K562 (cell line): ENCODE measurements at regions not wholly inside any gene's neighbourhood (a gene's known extent, or its start where the extent isn't known, plus 50 kb on each side); places are given as distances from the start of the nearest gene placed in this dataset.

Experiments used
- ATAC-seq: fragments of 200-7000 bp; cut with Tn5 transposase; 3 replicates; pipeline ENCODE4 v1.9.1; 2020; ENCODE audit warnings: moderate library complexity
- BruUV-seq: library from RNA; stranded (reverse); fragments of 400-500 nt; replicated peaks from 2 replicates; lab custom pipeline; 2021; lab: Mats Ljungman, UMichigan
- CTCF ChIA-PET: fragments of 300-600 bp; formaldehyde crosslinking; extraction: SDS; loops from one replicate; lab custom pipeline; 2021; ENCODE audit warnings: low intra/inter-chr PET ratio; lab: Yijun Ruan, JAX
- POLR2A ChIA-PET: fragments of 300-600, 350-650 bp; sonication (Branson Sonifier 250); formaldehyde crosslinking; extraction: SDS; loops from one replicate; lab custom pipeline; 2021; ENCODE audit warnings: antibody characterized with exemption, inconsistent platforms; lab: Yijun Ruan, JAX
- DNase-seq, 4 experiments: peaks; one replicate each; pipeline versions ENCODE4 v3.0.0 to v3.0.0-alpha.2; 2011 to 2018; ENCODE audit warnings: low spot score in 3 of 4, mixed read lengths in 3 of 4; ENCODE audit errors: extremely low read depth in 1 of 4
- FAIRE-seq: peaks from 2 replicates; lab custom pipeline; 2011; peaks lifted over from hg19 to GRCh38; lab: Jason Lieb, UNC
- H2AFZ ChIP-seq: 2 replicates; pipeline ENCODE4 v1.6.0; 2011; ENCODE audit warnings: low read depth, low read length, control low read depth, inconsistent platforms
- H3K27ac ChIP-seq: fragments of 200-600 bp; 3 replicates; pipeline ENCODE4 v1.8.0; 2011; ENCODE audit warnings: low read depth, mild to moderate bottlenecking, control low read depth, inconsistent platforms, low read length, moderate library complexity, mixed read lengths; ENCODE audit errors: extremely low read depth
- H3K27me3 ChIP-seq, 2 experiments: fragments of 300-600 bp in 1 of 2; 2 replicates in 1 of 2; 3 replicates in 1 of 2; pipeline versions ENCODE4 v1.6.0 to v1.8.0; 2011; ENCODE audit warnings: inconsistent platforms in 2 of 2, low read length in 2 of 2, mild to moderate bottlenecking in 1 of 2, mixed read lengths in 1 of 2, moderate library complexity in 1 of 2; ENCODE audit not compliant: control insufficient read depth in 2 of 2, insufficient read depth in 2 of 2
- H3K36me3 ChIP-seq: fragments of 300-600 bp; 3 replicates; pipeline ENCODE4 v1.8.0; 2011; ENCODE audit warnings: mild to moderate bottlenecking, low read length, inconsistent platforms; ENCODE audit not compliant: control insufficient read depth, insufficient read depth
- H3K4me1 ChIP-seq, 2 experiments: fragments of 200-600 bp in 1 of 2; replicated peaks in 1 of 2; 2 replicates in 1 of 2; 3 replicates in 1 of 2; pipeline versions ENCODE4 v1.5.1 to v1.8.0; 2011; ENCODE audit warnings: inconsistent platforms in 2 of 2, low read length in 2 of 2, mild to moderate bottlenecking in 1 of 2, mixed read lengths in 1 of 2, moderate library complexity in 1 of 2; ENCODE audit not compliant: control insufficient read depth in 2 of 2, insufficient read depth in 2 of 2
- H3K4me2 ChIP-seq: 2 replicates; pipeline ENCODE4 v1.6.1; 2011; ENCODE audit warnings: low read length, control low read depth, inconsistent platforms, mixed read lengths; ENCODE audit not compliant: insufficient read depth
- H3K4me3 ChIP-seq: fragments of 200-600 bp; sonication (generic), shearing (Covaris generic); 2 replicates; pipeline ENCODE4 v1.5.1; 2016; ENCODE audit warnings: control low read depth, inconsistent platforms
- H3K79me2 ChIP-seq: fragments of 200-600 bp; 3 replicates; pipeline ENCODE4 v1.8.0; 2011; ENCODE audit warnings: low read length, inconsistent platforms; ENCODE audit not compliant: control insufficient read depth, insufficient read depth
- H3K9ac ChIP-seq, 2 experiments: 2 replicates each; pipeline versions ENCODE4 v1.6.0 to v1.6.1; 2011; ENCODE audit warnings: low read depth in 2 of 2, low read length in 2 of 2, control low read depth in 1 of 2, inconsistent platforms in 1 of 2, mild to moderate bottlenecking in 1 of 2, mixed read lengths in 1 of 2; ENCODE audit not compliant: insufficient read depth in 1 of 2
- H3K9me1 ChIP-seq: one replicate; pipeline ENCODE4 v1.6.0; 2011; ENCODE audit warnings: inconsistent platforms, mild to moderate bottlenecking, low read length, moderate library complexity; ENCODE audit not compliant: control insufficient read depth, insufficient read depth
- H3K9me3 ChIP-seq: replicated peaks from 2 replicates; pipeline ENCODE4 v1.5.1; 2011; ENCODE audit warnings: low read depth, low read length, inconsistent platforms; ENCODE audit not compliant: control insufficient read depth, insufficient read depth
- H4K20me1 ChIP-seq: replicated peaks from 2 replicates; pipeline ENCODE4 v1.6.1; 2011; ENCODE audit warnings: low read length, inconsistent platforms, mixed read lengths; ENCODE audit not compliant: control insufficient read depth, insufficient read depth
- BACH1 ChIP-seq: fragments of 200-800 bp; sonication (Bioruptor generic); IDR thresholded peaks from 2 replicates; pipeline ENCODE4 v1.6.1; 2016; ENCODE audit warnings: missing genetic modification characterization, missing compliant biosample characterization
- CBX5 ChIP-seq: IDR thresholded peaks from 2 replicates; pipeline ENCODE4 v1.6.1; 2014; ENCODE audit warnings: low read depth, borderline replicate concordance
- EP300 ChIP-seq: IDR thresholded peaks from 2 replicates; pipeline ENCODE4 v1.6.1; 2012; ENCODE audit warnings: low read length, improper control_type of control experiment
- FOS ChIP-seq: IDR thresholded peaks from 3 replicates; pipeline ENCODE4 v1.6.1; 2011; ENCODE audit not compliant: insufficient read length; ENCODE audit errors: extremely low read depth
- RNF2 ChIP-seq: sonication (generic); IDR thresholded peaks from 2 replicates; pipeline ENCODE4 v1.6.1; 2016
- SMAD2 ChIP-seq: fragments of 150-350 bp; IDR thresholded peaks from 2 replicates; pipeline ENCODE4 v1.6.1; 2014; ENCODE audit warnings: low read depth, mild to moderate bottlenecking, low read length
- SRSF7 ChIP-seq: fragments of 200-400 bp; formaldehyde crosslinking; optimal IDR thresholded peaks from 2 replicates; pipeline ENCODE3; 2017; ENCODE audit warnings: mild to moderate bottlenecking, low read depth, low read length
- ZBTB7A ChIP-seq: IDR thresholded peaks from 2 replicates; pipeline ENCODE4 v1.6.1; 2011; ENCODE audit warnings: low read depth, mild to moderate bottlenecking, low read length, moderate library complexity, borderline replicate concordance; ENCODE audit not compliant: control insufficient read depth
- WGBS: fragments of 100-300 bp; shearing (Covaris generic); methylation state at CpG from one replicate; pipeline ENCODE4 v1.1.6; 2016; ENCODE audit warnings: low coverage, mixed read lengths; ENCODE audit not compliant: insufficient coverage; ENCODE audit errors: missing lambda C conversion rate; 5-methylcytosine and 5-hydroxymethylcytosine counted together
- in situ Hi-C: fragments of 300-500 bp; cut with MboI; formaldehyde crosslinking; loops from 4 replicates; pipeline ENCODE4 v1.15.0; 2018; ENCODE audit warnings: inconsistent platforms, mixed read lengths
- intact Hi-C: fragments of 100-400 bp; cut with micrococcal nuclease; formaldehyde crosslinking; loops from 2 replicates; pipeline ENCODE4 v1.14.2; 2022
- TF ChIP-seq, protein P1 (sequence below): fragments of 250-450 bp; sonication (Bioruptor Pico); IDR thresholded peaks from 2 replicates; pipeline ENCODE4 v1.5.0; 2020; ENCODE audit warnings: mild to moderate bottlenecking

GRCh38 chr13:72198967-72199560 is 332.1 kb upstream of the DACH1 start:
- CTCF ChIA-PET: no interaction called here
- Histone ChIP-seq H4K20me1 (no peaks in the 10 kb centered on the region), H3K4me2 (no peak overlapping the region), H3K4me3 (no peak overlapping the region), H3K27ac (no peak overlapping the region)
- TF ChIP-seq FOS (no peak), ZBTB7A (no peak), RNF2 (no peak), SMAD2 (no peak), CBX5 (no peak), EP300 (no peak), SRSF7 (no peak), BACH1 (tag) (no peak)
- TF ChIP-seq, protein P1, sequence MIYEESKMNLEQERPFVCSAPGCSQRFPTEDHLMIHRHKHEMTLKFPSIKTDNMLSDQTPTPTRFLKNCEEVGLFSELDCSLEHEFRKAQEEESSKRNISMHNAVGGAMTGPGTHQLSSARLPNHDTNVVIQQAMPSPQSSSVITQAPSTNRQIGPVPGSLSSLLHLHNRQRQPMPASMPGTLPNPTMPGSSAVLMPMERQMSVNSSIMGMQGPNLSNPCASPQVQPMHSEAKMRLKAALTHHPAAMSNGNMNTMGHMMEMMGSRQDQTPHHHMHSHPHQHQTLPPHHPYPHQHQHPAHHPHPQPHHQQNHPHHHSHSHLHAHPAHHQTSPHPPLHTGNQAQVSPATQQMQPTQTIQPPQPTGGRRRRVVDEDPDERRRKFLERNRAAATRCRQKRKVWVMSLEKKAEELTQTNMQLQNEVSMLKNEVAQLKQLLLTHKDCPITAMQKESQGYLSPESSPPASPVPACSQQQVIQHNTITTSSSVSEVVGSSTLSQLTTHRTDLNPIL (CRISPR knock-in tag): no peak
- TF ChIP-seq, all 486 proteins: peak for 0
- Histone ChIP-seq H3K79me2 (no peaks in the 10 kb centered on the region), H3K9me1 (no peaks in the 10 kb centered on the region), H2AFZ (no peak overlapping the region), H3K9ac (no peak overlapping the region), H3K36me3 (no peaks in the 10 kb centered on the region), H3K27me3 (no peaks in the 10 kb centered on the region), H3K4me1 (no peaks in the 10 kb centered on the region), H3K9me3 (no peaks in the 10 kb centered on the region)
- no peak for DNase-seq
- ATAC-seq: no peak
- BruUV-seq: no TSS peak
- POLR2A ChIA-PET: no interaction called here
- no peak for FAIRE-seq
- WGBS: 6% methylated on average over 2 of the region's 2 CpGs
- in situ Hi-C loops (no loop called here), intact Hi-C loops (no loop called here)
